CD4-positive, alpha-beta T cell treated with Interferon gamma for 1 hour (primary cell): ENCODE measurements at regions not wholly inside any gene's neighbourhood (a gene's known extent, or its start where the extent isn't known, plus 50 kb on each side); places are given as distances from the start of the nearest gene placed in this dataset.
A peak's percentile ranks its signal among the peaks of the same experiment; 100 is the strongest.
"Not testable (repeated sequence)": the region's sequence is repeated elsewhere in the genome, so short reads cannot be mapped to it uniquely, and the experiment has no call there.

ENCODE experiments used
- DNase-seq: peaks from one replicate; pipeline ENCODE4 v3.0.0-alpha.2; 2020

GRCh38 chr9:63912451-63912850 is 1372.6 kb downstream of the FOXD4L5 start:
- not testable (repeated sequence) for DNase-seq

DNA sequence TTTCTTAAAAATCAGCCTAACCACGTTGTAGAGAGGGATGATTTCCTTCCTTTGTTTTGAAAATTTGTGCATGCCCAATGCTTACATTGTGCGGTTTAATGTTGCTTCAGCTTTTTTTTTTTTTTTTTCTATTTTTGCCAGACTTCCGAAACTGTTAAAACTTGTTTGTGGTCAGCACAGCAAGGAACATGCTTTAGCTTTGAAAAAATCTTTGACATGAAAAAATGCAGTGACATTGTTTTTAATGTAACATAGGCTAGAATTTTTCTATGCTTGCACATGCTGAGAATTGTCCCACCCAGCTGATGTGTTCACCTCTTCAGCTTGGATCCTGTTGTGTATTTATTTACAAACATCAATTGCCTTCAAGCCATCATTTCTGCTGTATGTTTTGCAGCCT is 1375.9 kb downstream of the FOXD4L5 start:
- DNase-seq = not testable (repeated sequence)

GRCh38 chr9:63899637-63900190 is 1385.3 kb downstream of the FOXD4L5 start:
- not testable (repeated sequence) for DNase-seq

GRCh38 chr9:63881386-63881785 is 1403.6 kb downstream of the FOXD4L5 start:
- not testable (repeated sequence) for DNase-seq

DNA sequence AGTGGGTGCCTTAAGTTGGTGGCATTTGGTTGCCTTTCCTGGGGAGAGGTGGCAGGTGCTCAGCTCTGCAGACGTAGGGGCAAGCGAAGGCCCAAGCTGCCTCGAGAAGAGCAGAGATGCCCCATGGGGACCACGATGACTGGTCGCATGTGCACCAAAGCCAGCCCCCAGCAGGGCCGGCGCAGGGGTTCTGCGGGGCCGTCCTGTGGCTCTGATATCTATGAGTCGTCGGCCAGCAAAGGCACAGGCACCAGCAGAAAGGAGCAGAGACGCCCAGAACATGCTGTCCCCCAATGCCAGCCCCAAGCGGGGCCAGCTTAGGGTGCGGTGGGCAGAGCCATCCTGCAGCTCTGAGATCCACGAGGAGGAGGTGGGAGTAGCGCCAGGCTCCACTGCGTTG is 1408.6 kb downstream of the FOXD4L5 start:
- not testable (repeated sequence) for DNase-seq

DNA sequence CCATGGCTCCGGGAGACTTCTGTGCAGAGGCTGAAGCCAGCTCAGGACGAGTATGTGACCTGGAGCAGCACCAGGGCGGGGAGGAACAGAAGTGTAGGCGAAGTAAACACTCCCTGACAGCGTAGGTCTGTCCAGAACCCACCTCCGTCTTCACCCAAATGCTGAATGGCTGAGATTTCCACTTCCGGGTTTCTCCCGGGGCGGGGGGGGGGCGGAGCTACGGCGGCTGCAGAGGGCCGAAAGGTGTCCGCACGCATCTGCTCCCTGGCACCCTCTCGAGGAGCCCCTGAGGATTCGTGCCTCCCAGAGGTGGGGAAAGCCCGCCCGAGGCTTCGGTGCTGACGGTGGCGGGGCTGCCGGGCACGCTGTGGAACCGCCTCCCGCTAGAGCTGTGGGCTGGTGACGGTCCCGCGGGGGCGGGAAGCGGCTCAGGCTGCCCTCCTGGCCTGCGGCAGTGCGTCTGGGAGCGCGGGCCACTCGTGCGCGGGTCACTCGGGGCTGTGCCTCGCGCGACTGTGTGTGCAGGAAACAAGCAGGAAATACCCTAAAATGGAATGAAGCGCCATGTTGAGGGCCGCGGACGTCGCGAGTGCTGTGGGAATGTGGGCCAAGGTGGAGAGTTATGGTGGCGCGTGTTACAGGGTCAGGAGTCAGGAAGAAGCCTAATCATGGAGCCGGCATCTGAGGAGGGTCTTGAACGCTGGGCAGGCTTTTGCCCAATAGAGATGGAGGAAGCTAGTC is 1425.4 kb downstream of the FOXD4L5 start:
- peak; percentile 75 for DNase-seq

GRCh38 chr9:63859090-63859474 is 1425.9 kb downstream of the FOXD4L5 start:
- not testable (repeated sequence) for DNase-seq

- not testable (repeated sequence) for DNase-seq
Measured at GRCh38 chr9:63853140-63853751, 1431.8 kb downstream of the FOXD4L5 start.

- DNase-seq = not testable (repeated sequence)
Measured at GRCh38 chr9:63824804-63825203, 1460.2 kb downstream of the FOXD4L5 start.

- not testable (repeated sequence) for DNase-seq
Measured at GRCh38 chr9:63823375-63824201, 1461.4 kb downstream of the FOXD4L5 start.

DNA sequence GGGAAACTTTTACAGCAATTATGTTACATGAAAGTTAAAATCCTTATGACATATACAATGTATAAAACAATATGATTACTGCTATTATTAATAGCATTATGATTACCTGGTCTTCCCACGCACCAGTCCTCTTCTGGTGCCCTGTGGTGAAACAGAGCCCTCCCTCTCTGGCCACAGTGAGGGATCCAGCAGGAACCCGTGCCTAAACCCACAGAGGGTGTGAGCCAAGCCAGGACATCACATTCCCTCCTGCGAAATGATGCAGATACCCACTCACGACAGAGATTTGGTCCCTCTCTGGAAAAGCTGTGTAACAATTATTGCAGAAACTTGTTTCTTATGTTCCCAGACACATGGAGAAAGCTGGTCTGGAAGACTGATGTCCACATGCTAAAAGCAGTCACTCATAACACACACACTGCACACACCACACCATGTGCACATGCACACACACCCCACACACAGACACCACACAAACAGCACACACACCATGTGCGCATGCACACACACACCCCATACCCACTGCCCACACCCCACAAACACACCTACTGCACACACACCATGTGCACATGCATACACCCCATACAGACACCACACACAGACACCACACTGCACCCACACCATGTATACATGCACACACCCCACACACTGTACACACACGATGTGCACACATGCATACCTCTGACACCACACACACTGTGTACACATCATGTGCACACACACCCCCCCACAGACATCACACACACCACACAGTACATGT is 1462.2 kb downstream of the FOXD4L5 start:
- DNase-seq = not testable (repeated sequence)

DNA sequence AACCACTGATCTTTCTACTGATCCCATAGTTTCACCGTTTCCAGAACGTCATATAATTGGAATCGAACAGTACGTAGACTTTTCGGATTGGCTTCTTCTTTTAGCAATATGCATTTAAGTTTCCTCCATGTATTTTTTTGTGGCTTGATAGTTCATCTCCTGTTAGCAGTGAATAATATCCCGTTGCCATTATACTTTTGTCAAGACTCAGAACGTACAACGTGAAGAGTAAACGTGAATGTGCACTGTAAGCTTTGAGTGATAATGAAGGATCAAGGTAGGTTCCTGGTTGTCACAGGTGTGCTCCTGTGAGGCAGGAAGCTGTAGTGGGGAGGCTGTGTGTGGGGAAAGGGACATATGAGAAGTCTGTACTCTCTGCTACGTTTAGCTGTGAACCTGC is 1463.7 kb downstream of the FOXD4L5 start:
- not testable (repeated sequence) for DNase-seq

DNA sequence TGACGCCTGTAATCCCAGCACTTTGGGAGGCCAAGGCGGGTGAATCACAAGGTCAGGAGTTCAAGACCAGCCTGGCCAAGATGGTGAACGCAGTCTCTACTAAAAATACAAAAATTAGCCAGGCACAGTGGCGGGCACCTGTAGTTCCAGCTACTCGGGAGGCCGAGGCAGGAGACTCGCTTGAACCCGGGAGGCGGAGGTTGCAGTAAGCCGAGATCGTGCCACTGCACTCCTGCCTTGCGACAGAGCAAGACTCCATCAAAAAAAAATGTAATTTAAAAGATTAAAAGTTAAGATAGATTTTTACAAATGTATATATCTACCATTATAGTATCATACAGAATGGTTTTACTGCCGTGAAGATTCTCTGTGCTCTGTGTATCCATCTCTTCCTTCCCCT is 1464.1 kb downstream of the FOXD4L5 start:
- not testable (repeated sequence) for DNase-seq

DNA sequence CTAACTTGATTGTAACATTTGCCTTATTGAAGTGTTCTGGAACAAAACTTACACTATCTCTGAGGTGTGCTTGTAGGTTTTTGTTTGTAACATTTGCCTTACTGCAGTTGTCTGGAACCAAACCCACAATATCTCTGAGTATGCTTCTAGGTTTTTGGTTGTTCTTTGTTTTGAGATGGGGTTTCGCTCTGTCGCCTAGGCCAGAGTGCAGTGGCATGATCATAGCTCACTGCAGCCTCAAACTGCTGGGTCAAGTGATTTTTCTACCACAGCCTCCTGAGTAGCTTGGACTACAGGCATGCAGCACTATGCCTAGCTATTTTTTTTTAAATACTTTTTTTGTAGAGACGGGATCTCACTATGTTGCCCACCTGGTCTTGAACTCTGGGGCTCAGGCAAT is 1464.6 kb downstream of the FOXD4L5 start:
- not testable (repeated sequence) for DNase-seq

DNA sequence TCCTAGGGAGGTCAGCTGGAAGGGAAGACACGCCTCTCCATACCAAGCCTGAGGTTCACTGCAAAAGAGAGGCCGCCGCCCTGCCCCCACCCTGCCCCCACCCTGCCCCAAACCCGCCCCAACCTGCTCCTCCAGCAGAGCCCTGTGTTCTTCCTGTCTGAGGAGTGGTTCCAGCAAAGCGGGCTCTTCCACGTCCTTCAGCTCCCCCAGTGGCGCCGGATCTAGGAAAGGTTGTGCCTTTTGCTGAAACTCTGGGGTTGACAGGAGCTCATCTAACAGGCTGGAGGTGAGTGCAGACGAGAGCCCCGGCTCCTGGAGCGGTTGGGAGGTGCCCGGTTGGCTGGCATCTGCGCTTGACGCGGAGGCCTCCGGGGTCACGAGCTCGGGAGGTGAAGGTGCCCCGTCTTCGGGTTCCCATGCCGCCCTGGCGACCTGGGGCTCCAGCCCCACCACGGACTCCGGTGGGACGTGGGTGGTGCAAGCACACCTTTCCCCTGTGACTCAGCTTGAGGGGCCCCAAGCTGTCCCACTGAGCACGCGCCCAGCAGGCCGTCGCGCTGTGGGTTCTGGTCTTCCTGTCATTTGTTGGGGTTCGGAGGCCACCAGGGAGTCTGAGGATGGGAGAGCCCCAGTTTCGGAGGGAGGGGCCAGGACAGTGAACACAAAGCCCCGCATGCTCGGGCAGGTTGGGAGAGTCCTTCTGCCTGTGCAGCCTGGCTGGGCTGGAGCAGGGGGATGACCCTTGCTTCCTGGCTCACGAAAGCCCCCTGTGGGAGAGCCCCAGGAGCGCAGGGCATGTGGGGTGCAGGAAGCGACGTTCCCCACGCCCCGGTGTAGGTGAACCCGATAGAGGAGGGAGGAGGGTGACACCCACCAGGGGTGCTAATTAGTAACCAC is 1467.1 kb downstream of the FOXD4L5 start:
- peak; percentile 64 for DNase-seq

GRCh38 chr9:63816751-63817621 is 1468.0 kb downstream of the FOXD4L5 start:
- DNase-seq = peak; percentile 63

DNA sequence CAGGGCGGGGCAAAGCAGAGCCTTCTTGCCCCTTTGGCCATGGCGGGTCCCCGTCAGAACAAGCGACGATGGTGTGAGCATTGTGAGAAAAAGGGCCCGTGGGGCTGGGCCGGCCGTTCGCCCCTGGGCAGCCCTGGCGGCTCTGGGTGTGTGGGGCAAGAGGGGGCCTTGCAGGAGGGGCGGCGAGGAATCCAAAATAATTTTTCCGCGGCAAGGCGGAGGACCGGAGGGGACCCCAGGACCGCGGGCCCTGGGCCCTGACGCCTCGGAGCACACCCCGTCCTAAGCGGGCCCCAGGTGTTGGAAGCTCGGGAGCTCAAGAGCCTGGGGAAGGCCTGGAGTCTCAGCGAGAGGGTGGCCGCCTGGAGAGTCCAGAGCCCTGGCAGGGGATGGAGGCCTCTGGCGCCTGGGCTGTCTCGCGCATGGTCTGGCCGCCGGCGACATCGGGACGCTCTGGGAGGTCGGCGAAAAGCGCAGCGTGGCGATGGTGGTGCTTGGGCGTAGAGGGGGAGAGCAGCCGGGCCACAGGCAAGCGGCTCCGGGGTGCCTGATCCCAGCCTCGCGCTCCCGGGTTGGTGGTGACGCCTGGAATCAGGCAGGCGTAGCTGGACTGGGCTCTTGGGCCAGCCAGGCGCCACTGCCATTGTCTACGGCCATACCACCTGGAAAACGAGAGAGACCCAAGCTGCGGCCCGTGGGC is 1469.9 kb downstream of the FOXD4L5 start:
- not testable (repeated sequence) for DNase-seq

DNA sequence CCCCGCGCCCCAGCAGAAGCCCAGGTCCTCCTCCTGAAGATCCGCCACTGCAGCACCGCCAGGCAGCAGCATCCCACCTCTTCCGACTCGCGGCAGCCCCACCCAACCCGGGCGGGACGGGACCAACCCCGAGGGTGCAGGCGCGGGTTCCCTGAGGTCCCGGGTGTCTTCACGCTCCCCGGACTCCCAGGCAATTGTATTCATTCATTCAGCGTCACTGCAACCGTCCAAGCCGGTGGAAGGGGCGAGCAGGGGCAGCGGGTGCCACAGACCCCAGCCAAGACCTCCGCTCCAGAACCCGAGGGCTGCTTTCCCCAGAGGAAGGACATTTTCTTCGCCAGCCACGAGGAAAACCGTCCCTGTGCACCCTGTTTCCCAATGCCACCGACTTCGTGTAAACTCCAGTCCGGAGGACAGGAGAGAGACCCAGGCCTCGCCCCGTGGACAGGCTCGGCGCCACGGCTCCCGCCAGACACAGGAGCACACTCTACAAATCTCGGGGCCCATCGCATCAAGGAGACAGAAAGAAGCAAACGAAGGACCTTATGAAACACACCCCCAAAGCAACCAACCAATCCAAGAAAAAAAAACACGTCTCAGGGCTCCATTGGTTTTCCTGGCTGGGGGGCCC is 1471.5 kb downstream of the FOXD4L5 start:
- not testable (repeated sequence) for DNase-seq

DNA sequence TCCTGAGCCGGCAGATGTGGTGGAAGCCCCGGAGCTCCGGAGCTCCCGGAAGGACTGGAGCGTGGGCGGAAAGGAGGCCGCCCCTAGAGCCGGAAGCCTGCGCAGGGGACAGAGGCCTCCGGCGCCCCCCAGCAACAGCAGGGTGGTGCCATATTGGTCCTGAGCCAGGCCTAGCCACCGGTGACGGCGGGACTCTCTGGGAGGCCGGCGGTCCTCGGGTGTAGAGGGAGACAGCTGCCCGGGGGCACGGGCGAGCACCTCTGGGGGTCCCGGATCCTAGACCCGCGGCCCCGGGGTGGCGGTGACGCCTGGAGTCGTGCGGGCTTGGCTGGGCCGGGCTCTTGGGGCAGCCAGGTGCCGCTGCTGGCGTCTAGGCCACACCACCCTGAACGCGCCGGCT is 1472.2 kb downstream of the FOXD4L5 start:
- not testable (repeated sequence) for DNase-seq
